HFFc6 (cell line): ENCODE measurements at regions not wholly inside any gene's neighbourhood (a gene's known extent, or its start where the extent isn't known, plus 50 kb on each side); places are given as distances from the start of the nearest gene placed in this dataset.

ENCODE experiments used
- DNase-seq: peaks from one replicate; pipeline ENCODE4 v3.0.0-alpha.2; 2018
- H3K27ac Mint-ChIP-seq: 2 replicates; pipeline ENCODE4 v1.8.0; 2020; ENCODE audit warnings: mild to moderate bottlenecking, mixed read lengths
- H3K27me3 Mint-ChIP-seq: 2 replicates; pipeline ENCODE4 v1.8.0; 2021; ENCODE audit warnings: mild to moderate bottlenecking, moderate library complexity, mixed read lengths; ENCODE audit not compliant: insufficient read depth
- H3K36me3 Mint-ChIP-seq: 2 replicates; pipeline ENCODE4 v1.8.0; 2021; ENCODE audit warnings: low read depth, mixed read lengths
- H3K4me1 Mint-ChIP-seq: 2 replicates; pipeline ENCODE4 v1.8.0; 2020; ENCODE audit warnings: low read depth, mixed read lengths
- H3K4me3 Mint-ChIP-seq: 2 replicates; pipeline ENCODE4 v1.8.0; 2020; ENCODE audit warnings: mild to moderate bottlenecking, moderate library complexity, mixed read lengths
- H3K9me3 Mint-ChIP-seq: 2 replicates; pipeline ENCODE4 v1.8.0; 2020; ENCODE audit warnings: mild to moderate bottlenecking, mixed read lengths
- CTCF ChIP-seq: fragments of 200-600 bp; sonication (generic); IDR thresholded peaks from 2 replicates; pipeline ENCODE4 v1.5.0; 2021; ENCODE audit warnings: antibody characterized with exemption, mild to moderate bottlenecking

- peaks cover 8% of the 10 kb centered on the region; the same call in 1 of the 2 replicates for H3K9me3 Mint-ChIP-seq
- no peak for TF ChIP-seq CTCF
- H3K27me3 Mint-ChIP-seq, result peaks cover 1% of the 10 kb centered on the region; the same call in 1 of the 2 replicates
- H3K4me1 Mint-ChIP-seq, result peaks cover 25% of the 10 kb centered on the region
- H3K27ac Mint-ChIP-seq, result no peak overlapping the region
- no peaks in the 10 kb centered on the region for H3K36me3 Mint-ChIP-seq
- no peak for DNase-seq
- no peak overlapping the region for H3K4me3 Mint-ChIP-seq
Measured at GRCh38 chr7:95863-96260, 96.5 kb upstream of the FAM20C start.

GRCh38 chr7:96861-97260 is 95.5 kb upstream of the FAM20C start:
- no peak for DNase-seq
- no peaks in the 10 kb centered on the region for H3K36me3 Mint-ChIP-seq
- H3K4me1 Mint-ChIP-seq, result peaks cover 32% of the 10 kb centered on the region
- H3K4me3 Mint-ChIP-seq, result no peak overlapping the region
- H3K27ac Mint-ChIP-seq, result no peak overlapping the region
- no peak for TF ChIP-seq CTCF
- H3K27me3 Mint-ChIP-seq, result peaks cover 1% of the 10 kb centered on the region; the same call in 1 of the 2 replicates
- peaks cover 8% of the 10 kb centered on the region; the same call in 1 of the 2 replicates for H3K9me3 Mint-ChIP-seq

- no peak for TF ChIP-seq CTCF
- Mint-ChIP-seq H3K9me3 (peaks cover 8% of the 10 kb centered on the region; the same call in 1 of the 2 replicates), H3K27ac (no peak overlapping the region), H3K4me1 (peaks cover 37% of the 10 kb centered on the region), H3K27me3 (peaks cover 1% of the 10 kb centered on the region; the same call in 1 of the 2 replicates), H3K4me3 (no peak overlapping the region), H3K36me3 (no peaks in the 10 kb centered on the region)
- no peak for DNase-seq
Measured at GRCh38 chr7:97310-97841, 95.0 kb upstream of the FAM20C start.

GRCh38 chr7:101146-102046 is 91.0 kb upstream of the FAM20C start:
- Mint-ChIP-seq H3K4me1 (peaks cover 36% of the 10 kb centered on the region), H3K9me3 (peaks cover 8% of the 10 kb centered on the region; the same call in 1 of the 2 replicates), H3K4me3 (peak overlapping the region; percentile 52), H3K27ac (peak overlapping the region; percentile 79), H3K27me3 (no peaks in the 10 kb centered on the region), H3K36me3 (0 out of 2 replicates have a peak, but pooled peaks cover 4% of the 10 kb centered on the region)
- DNase-seq, result peak; percentile 79
- TF ChIP-seq CTCF, result no peak

- peaks cover 36% of the 10 kb centered on the region for H3K4me1 Mint-ChIP-seq
- peaks cover 8% of the 10 kb centered on the region; the same call in 1 of the 2 replicates for H3K9me3 Mint-ChIP-seq
- peak overlapping the region; percentile 79 for H3K27ac Mint-ChIP-seq
- 0 out of 2 replicates have a peak, but pooled peaks cover 4% of the 10 kb centered on the region for H3K36me3 Mint-ChIP-seq
- no peaks in the 10 kb centered on the region; the same call in 1 of the 2 replicates for H3K27me3 Mint-ChIP-seq
- no peak overlapping the region for H3K4me3 Mint-ChIP-seq
- DNase-seq, result no peak
- TF ChIP-seq CTCF, result no peak
Measured at GRCh38 chr7:102047-102711, 90.2 kb upstream of the FAM20C start.
